ENCODE measurements at regions not wholly inside any gene's neighbourhood (a gene's known extent, or its start where the extent isn't known, plus 50 kb on each side); places are given as distances from the start of the nearest gene placed in this dataset.
A peak's percentile ranks its signal among the peaks of the same experiment; 100 is the strongest.

DNA sequence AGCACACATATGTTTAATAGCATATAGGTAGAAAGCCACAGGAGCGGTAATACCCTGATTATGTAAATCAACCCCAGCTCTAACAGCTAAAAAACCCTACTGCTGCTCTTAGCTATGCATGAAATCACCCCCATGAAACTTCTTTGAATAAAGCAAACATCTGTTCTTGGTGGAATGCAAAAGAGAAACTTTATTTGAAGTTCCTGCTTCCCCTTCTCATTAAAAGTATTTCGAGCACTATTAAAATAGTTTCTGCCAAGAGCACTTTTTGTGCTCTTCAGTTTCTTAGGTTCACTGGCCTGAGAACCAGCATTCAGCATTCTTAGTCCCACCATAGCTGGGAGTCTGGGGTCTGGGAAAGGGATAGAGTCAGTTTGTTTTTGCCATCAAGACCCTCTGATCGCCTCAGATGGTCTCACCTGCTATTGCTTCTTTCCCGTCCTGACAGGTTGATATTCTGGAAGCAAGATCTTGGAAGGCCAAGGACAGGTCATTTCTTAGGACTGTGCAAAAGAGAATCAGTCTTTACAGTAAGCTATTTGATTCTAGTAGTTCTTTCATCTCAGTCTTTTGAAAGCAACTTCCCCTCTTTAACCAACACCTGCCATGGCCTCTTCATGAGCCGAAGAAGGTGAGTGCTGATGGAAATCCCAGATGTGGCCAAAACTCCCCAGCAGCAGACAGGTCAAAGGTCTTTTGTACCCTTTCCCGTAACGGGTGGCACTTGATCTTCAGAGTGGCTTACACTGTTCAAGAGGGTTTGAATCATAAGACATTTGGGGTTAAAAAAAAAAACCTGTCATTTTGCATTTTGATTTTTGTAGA lies 76.5 kb upstream of the TMEM170B start (continued):
- TF ChIP-seq BMI1 (IDR thresholded peaks at IDR 0.05; ENCODE audit: borderline replicate concordance) (no peak), EZH2 (IDR thresholded peaks at IDR 0.05; ENCODE audit: borderline replicate concordance, control insufficient read depth, low read depth, low read length) (no peak), SMAD1 (IDR thresholded peaks at IDR 0.05; ENCODE audit: low read depth, partially characterized antibody) (no peak), KLF5 (IDR thresholded peaks at IDR 0.05; ENCODE audit: partially characterized antibody) (no peak), KAT2A (conservative IDR thresholded peaks at IDR 0.05; ENCODE audit: control insufficient read depth, low read depth, low read length) (no peak), SMAD5 (IDR thresholded peaks at IDR 0.05; ENCODE audit: low read depth) (no peak), HCFC1 (IDR thresholded peaks at IDR 0.05; ENCODE audit: low read length) (no peak), SPI1 (IDR thresholded peaks at IDR 0.05; ENCODE audit: borderline replicate concordance, insufficient read depth, low read depth, low read length) (peak; percentile 68), TARDBP (IDR thresholded peaks at IDR 0.05; ENCODE audit: borderline replicate concordance) (no peak), HDAC6 (IDR thresholded peaks at IDR 0.05; ENCODE audit: unreplicated experiment) (no peak), ATF7 (IDR thresholded peaks at IDR 0.05; ENCODE audit: low read depth) (peak; percentile 73)
- TF ChIP-seq, protein P1, sequence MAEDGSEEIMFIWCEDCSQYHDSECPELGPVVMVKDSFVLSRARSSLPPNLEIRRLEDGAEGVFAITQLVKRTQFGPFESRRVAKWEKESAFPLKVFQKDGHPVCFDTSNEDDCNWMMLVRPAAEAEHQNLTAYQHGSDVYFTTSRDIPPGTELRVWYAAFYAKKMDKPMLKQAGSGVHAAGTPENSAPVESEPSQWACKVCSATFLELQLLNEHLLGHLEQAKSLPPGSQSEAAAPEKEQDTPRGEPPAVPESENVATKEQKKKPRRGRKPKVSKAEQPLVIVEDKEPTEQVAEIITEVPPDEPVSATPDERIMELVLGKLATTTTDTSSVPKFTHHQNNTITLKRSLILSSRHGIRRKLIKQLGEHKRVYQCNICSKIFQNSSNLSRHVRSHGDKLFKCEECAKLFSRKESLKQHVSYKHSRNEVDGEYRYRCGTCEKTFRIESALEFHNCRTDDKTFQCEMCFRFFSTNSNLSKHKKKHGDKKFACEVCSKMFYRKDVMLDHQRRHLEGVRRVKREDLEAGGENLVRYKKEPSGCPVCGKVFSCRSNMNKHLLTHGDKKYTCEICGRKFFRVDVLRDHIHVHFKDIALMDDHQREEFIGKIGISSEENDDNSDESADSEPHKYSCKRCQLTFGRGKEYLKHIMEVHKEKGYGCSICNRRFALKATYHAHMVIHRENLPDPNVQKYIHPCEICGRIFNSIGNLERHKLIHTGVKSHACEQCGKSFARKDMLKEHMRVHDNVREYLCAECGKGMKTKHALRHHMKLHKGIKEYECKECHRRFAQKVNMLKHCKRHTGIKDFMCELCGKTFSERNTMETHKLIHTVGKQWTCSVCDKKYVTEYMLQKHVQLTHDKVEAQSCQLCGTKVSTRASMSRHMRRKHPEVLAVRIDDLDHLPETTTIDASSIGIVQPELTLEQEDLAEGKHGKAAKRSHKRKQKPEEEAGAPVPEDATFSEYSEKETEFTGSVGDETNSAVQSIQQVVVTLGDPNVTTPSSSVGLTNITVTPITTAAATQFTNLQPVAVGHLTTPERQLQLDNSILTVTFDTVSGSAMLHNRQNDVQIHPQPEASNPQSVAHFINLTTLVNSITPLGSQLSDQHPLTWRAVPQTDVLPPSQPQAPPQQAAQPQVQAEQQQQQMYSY (CRISPR knock-in tag; IDR thresholded peaks at IDR 0.05): no peak
- TF ChIP-seq, protein P2, sequence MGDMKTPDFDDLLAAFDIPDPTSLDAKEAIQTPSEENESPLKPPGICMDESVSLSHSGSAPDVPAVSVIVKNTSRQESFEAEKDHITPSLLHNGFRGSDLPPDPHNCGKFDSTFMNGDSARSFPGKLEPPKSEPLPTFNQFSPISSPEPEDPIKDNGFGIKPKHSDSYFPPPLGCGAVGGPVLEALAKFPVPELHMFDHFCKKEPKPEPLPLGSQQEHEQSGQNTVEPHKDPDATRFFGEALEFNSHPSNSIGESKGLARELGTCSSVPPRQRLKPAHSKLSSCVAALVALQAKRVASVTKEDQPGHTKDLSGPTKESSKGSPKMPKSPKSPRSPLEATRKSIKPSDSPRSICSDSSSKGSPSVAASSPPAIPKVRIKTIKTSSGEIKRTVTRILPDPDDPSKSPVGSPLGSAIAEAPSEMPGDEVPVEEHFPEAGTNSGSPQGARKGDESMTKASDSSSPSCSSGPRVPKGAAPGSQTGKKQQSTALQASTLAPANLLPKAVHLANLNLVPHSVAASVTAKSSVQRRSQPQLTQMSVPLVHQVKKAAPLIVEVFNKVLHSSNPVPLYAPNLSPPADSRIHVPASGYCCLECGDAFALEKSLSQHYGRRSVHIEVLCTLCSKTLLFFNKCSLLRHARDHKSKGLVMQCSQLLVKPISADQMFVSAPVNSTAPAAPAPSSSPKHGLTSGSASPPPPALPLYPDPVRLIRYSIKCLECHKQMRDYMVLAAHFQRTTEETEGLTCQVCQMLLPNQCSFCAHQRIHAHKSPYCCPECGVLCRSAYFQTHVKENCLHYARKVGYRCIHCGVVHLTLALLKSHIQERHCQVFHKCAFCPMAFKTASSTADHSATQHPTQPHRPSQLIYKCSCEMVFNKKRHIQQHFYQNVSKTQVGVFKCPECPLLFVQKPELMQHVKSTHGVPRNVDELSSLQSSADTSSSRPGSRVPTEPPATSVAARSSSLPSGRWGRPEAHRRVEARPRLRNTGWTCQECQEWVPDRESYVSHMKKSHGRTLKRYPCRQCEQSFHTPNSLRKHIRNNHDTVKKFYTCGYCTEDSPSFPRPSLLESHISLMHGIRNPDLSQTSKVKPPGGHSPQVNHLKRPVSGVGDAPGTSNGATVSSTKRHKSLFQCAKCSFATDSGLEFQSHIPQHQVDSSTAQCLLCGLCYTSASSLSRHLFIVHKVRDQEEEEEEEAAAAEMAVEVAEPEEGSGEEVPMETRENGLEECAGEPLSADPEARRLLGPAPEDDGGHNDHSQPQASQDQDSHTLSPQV (IDR thresholded peaks at IDR 0.05): no peak
- TF ChIP-seq, protein P3, sequence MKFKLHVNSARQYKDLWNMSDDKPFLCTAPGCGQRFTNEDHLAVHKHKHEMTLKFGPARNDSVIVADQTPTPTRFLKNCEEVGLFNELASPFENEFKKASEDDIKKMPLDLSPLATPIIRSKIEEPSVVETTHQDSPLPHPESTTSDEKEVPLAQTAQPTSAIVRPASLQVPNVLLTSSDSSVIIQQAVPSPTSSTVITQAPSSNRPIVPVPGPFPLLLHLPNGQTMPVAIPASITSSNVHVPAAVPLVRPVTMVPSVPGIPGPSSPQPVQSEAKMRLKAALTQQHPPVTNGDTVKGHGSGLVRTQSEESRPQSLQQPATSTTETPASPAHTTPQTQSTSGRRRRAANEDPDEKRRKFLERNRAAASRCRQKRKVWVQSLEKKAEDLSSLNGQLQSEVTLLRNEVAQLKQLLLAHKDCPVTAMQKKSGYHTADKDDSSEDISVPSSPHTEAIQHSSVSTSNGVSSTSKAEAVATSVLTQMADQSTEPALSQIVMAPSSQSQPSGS (IDR thresholded peaks at IDR 0.05; ENCODE audit: low read length): peak; percentile 86
- TF ChIP-seq, protein P4, sequence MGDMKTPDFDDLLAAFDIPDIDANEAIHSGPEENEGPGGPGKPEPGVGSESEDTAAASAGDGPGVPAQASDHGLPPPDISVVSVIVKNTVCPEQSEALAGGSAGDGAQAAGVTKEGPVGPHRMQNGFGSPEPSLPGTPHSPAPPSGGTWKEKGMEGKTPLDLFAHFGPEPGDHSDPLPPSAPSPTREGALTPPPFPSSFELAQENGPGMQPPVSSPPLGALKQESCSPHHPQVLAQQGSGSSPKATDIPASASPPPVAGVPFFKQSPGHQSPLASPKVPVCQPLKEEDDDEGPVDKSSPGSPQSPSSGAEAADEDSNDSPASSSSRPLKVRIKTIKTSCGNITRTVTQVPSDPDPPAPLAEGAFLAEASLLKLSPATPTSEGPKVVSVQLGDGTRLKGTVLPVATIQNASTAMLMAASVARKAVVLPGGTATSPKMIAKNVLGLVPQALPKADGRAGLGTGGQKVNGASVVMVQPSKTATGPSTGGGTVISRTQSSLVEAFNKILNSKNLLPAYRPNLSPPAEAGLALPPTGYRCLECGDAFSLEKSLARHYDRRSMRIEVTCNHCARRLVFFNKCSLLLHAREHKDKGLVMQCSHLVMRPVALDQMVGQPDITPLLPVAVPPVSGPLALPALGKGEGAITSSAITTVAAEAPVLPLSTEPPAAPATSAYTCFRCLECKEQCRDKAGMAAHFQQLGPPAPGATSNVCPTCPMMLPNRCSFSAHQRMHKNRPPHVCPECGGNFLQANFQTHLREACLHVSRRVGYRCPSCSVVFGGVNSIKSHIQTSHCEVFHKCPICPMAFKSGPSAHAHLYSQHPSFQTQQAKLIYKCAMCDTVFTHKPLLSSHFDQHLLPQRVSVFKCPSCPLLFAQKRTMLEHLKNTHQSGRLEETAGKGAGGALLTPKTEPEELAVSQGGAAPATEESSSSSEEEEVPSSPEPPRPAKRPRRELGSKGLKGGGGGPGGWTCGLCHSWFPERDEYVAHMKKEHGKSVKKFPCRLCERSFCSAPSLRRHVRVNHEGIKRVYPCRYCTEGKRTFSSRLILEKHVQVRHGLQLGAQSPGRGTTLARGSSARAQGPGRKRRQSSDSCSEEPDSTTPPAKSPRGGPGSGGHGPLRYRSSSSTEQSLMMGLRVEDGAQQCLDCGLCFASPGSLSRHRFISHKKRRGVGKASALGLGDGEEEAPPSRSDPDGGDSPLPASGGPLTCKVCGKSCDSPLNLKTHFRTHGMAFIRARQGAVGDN (IDR thresholded peaks at IDR 0.05): peak; percentile 87

Measured in GM12878 (cell line).